22Rv1 (cell line): ENCODE measurements at regions not wholly inside any gene's neighbourhood (a gene's known extent, or its start where the extent isn't known, plus 50 kb on each side); places are given as distances from the start of the nearest gene placed in this dataset.

Experiments used
- ZFX ChIP-seq: fragments of 450-650 bp; IDR thresholded peaks from 2 replicates; pipeline ENCODE4 v1.6.1; 2017; ENCODE audit warnings: antibody characterized with exemption, borderline replicate concordance
- TF ChIP-seq, protein P1 (sequence below): fragments of 450-650 bp; IDR thresholded peaks from 2 replicates; pipeline ENCODE4 v1.5.1; 2017; ENCODE audit warnings: mild to moderate bottlenecking

DNA sequence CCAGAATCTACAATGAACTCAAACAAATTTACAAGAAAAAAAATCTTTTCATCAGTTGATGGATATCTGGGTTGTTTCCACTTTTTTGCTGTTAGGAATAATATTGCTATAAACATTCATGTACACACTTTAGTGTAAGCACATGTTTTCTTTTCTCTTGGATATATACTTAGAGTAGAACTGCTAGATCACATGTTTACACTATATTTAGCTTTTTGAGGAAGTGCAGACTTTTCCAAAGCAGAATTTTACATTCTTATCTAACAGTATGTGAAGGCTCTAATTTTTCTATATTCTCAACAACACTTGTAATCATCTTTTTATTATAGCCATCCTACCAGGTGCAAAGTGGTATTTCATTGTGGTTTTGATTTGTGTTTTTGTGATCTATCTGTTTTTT is 103.6 kb upstream of the RMP24 start:
- TF ChIP-seq, protein P1, sequence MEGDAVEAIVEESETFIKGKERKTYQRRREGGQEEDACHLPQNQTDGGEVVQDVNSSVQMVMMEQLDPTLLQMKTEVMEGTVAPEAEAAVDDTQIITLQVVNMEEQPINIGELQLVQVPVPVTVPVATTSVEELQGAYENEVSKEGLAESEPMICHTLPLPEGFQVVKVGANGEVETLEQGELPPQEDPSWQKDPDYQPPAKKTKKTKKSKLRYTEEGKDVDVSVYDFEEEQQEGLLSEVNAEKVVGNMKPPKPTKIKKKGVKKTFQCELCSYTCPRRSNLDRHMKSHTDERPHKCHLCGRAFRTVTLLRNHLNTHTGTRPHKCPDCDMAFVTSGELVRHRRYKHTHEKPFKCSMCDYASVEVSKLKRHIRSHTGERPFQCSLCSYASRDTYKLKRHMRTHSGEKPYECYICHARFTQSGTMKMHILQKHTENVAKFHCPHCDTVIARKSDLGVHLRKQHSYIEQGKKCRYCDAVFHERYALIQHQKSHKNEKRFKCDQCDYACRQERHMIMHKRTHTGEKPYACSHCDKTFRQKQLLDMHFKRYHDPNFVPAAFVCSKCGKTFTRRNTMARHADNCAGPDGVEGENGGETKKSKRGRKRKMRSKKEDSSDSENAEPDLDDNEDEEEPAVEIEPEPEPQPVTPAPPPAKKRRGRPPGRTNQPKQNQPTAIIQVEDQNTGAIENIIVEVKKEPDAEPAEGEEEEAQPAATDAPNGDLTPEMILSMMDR = no peak
- TF ChIP-seq ZFX = no peak
